Peyer's patch (tissue), 4 donors: ENCODE measurements at regions not wholly inside any gene's neighbourhood (a gene's known extent, or its start where the extent isn't known, plus 50 kb on each side); places are given as distances from the start of the nearest gene placed in this dataset.

ENCODE experiments used
- DNase-seq, 3 donors: peaks; one replicate each; pipeline ENCODE4 v3.0.0-alpha.2; 2017 to 2019
- H3K27ac ChIP-seq, 4 donors: fragments of 200-600 bp; sonication (generic); one replicate each; pipeline ENCODE4 v1.5.1; 2016 to 2019
- H3K27me3 ChIP-seq, 2 donors: fragments of 200-600 bp; sonication (generic); one replicate each; pipeline ENCODE4 v1.5.1; 2019
- H3K36me3 ChIP-seq, 3 donors: fragments of 200-600 bp; sonication (generic); one replicate each; pipeline ENCODE4 v1.5.1; 2016 to 2019
- H3K4me1 ChIP-seq, 4 donors: fragments of 200-600 bp; sonication (generic); one replicate each; pipeline ENCODE4 v1.5.1; 2016 to 2019
- H3K4me3 ChIP-seq, 4 donors: fragments of 200-600 bp; sonication (generic); 1 replicate in 3 of 4; 2 replicates in 1 of 4; pipeline ENCODE4 v1.5.1; 2016 to 2019; ENCODE audit warnings: mild to moderate bottlenecking in 1 of 4
- H3K9me3 ChIP-seq, 4 donors: fragments of 200-600 bp; sonication (generic); one replicate each; pipeline ENCODE4 v1.5.1; 2016 to 2019; ENCODE audit warnings: mild to moderate bottlenecking in 1 of 4
- CTCF ChIP-seq, 6 experiments: fragments of 450-650 bp in 4 of 6; fragments of 200-600 bp in 2 of 6; sonication (generic) in 1 of 6; IDR thresholded peaks; one replicate each; pipeline ENCODE4 v1.5.1; 2017 to 2019; ENCODE audit warnings: antibody characterized with exemption in 6 of 6, mild to moderate bottlenecking in 3 of 6, moderate library complexity in 1 of 6
- POLR2A ChIP-seq, 2 donors: fragments of 450-650 bp; IDR thresholded peaks; one replicate each; pipeline ENCODE4 v1.5.1; 2017; ENCODE audit warnings: antibody characterized with exemption in 2 of 2, mild to moderate bottlenecking in 2 of 2, moderate library complexity in 2 of 2

GRCh38 chr6:147053311-147053921, 150.8 kb upstream of the STXBP5 start:
- no peaks in the 10 kb centered on the region for H3K36me3 ChIP-seq
- H3K27me3 ChIP-seq = no peaks in the 10 kb centered on the region
- DNase-seq = no peak
- H3K4me1 ChIP-seq = no peaks in the 10 kb centered on the region
- H3K9me3 ChIP-seq = no peaks in the 10 kb centered on the region
- TF ChIP-seq CTCF (IDR thresholded peaks at IDR 0.05) = no peak
- TF ChIP-seq POLR2A (IDR thresholded peaks at IDR 0.05) = no peak
- H3K4me3 ChIP-seq = no peak overlapping the region
- H3K27ac ChIP-seq = no peak overlapping the region

GRCh38 chr6:147054158-147054557, 150.1 kb upstream of the STXBP5 start:
- H3K4me1 ChIP-seq = no peaks in the 10 kb centered on the region
- no peaks in the 10 kb centered on the region for H3K36me3 ChIP-seq
- no peak for TF ChIP-seq POLR2A (IDR thresholded peaks at IDR 0.05)
- no peak for TF ChIP-seq CTCF (IDR thresholded peaks at IDR 0.05)
- no peaks in the 10 kb centered on the region for H3K27me3 ChIP-seq
- no peaks in the 10 kb centered on the region for H3K9me3 ChIP-seq
- H3K4me3 ChIP-seq = no peak overlapping the region
- no peak for DNase-seq
- H3K27ac ChIP-seq = no peak overlapping the region

GRCh38 chr6:147054871-147055270, 149.3 kb upstream of the STXBP5 start:
- H3K4me3 ChIP-seq = no peak overlapping the region
- H3K27me3 ChIP-seq = no peaks in the 10 kb centered on the region
- H3K4me1 ChIP-seq = no peaks in the 10 kb centered on the region
- TF ChIP-seq CTCF (IDR thresholded peaks at IDR 0.05) (no peak), POLR2A (IDR thresholded peaks at IDR 0.05) (no peak)
- H3K36me3 ChIP-seq = no peaks in the 10 kb centered on the region
- H3K9me3 ChIP-seq = no peaks in the 10 kb centered on the region
- DNase-seq = no peak
- H3K27ac ChIP-seq = no peak overlapping the region

GRCh38 chr6:147055821-147056392, 148.3 kb upstream of the STXBP5 start:
- H3K9me3 ChIP-seq = no peaks in the 10 kb centered on the region
- H3K27me3 ChIP-seq = no peaks in the 10 kb centered on the region

GRCh38 chr6:147057188-147057587, 147.0 kb upstream of the STXBP5 start:
- Histone ChIP-seq H3K9me3 (no peaks in the 10 kb centered on the region), H3K4me3 (no peak overlapping the region), H3K4me1 (no peaks in the 10 kb centered on the region), H3K27me3 (no peaks in the 10 kb centered on the region), H3K27ac (no peak overlapping the region), H3K36me3 (no peaks in the 10 kb centered on the region)
- DNase-seq = no peak
- TF ChIP-seq CTCF (IDR thresholded peaks at IDR 0.05) (no peak), POLR2A (IDR thresholded peaks at IDR 0.05) (no peak)

More at GRCh38 chr6:147055821-147056392, 148.3 kb upstream of the STXBP5 start:
- DNase-seq = no peak
- no peak for TF ChIP-seq CTCF (IDR thresholded peaks at IDR 0.05)
- no peak for TF ChIP-seq POLR2A (IDR thresholded peaks at IDR 0.05)
- H3K27ac ChIP-seq = no peak overlapping the region
- H3K4me3 ChIP-seq = no peak overlapping the region
- H3K4me1 ChIP-seq = no peaks in the 10 kb centered on the region
- H3K36me3 ChIP-seq = no peaks in the 10 kb centered on the region
